Activated naive CD4-positive, alpha-beta T cell treated with anti-CD3 and anti-CD28 coated beads, Interleukin-2, amount 50 U/mL, for 16 hours (primary cell): ENCODE measurements at regions not wholly inside any gene's neighbourhood (a gene's known extent, or its start where the extent isn't known, plus 50 kb on each side); places are given as distances from the start of the nearest gene placed in this dataset.
"Not testable (repeated sequence)": the region's sequence is repeated elsewhere in the genome, so short reads cannot be mapped to it uniquely, and the experiment has no call there.

Experiments used
- DNase-seq: peaks from one replicate; pipeline ENCODE4 v3.0.0-alpha.2; 2020

- DNase-seq, result no peak
These were observed 220.0 kb upstream of the EGLN3 start for GRCh38 chr14:34170882-34171281.

GRCh38 chr14:34169561-34169960 is 218.7 kb upstream of the EGLN3 start:
- DNase-seq, result no peak

- DNase-seq, result no peak
These were observed 217.8 kb upstream of the EGLN3 start for GRCh38 chr14:34168656-34169055.

- DNase-seq, result no peak
These were observed 215.0 kb upstream of the EGLN3 start for GRCh38 chr14:34165847-34166350.

- no peak for DNase-seq
These were observed 213.4 kb upstream of the EGLN3 start for GRCh38 chr14:34164162-34164864.

GRCh38 chr14:34161351-34162082 is 210.6 kb upstream of the EGLN3 start:
- no peak for DNase-seq

GRCh38 chr14:34160619-34161018 is 209.7 kb upstream of the EGLN3 start:
- no peak for DNase-seq

GRCh38 chr14:34157651-34158050 is 206.8 kb upstream of the EGLN3 start:
- no peak for DNase-seq

- DNase-seq, result no peak
These were observed 196.6 kb upstream of the EGLN3 start for GRCh38 chr14:34147461-34147860.

GRCh38 chr14:34140127-34140526 is 189.3 kb upstream of the EGLN3 start:
- DNase-seq, result not testable (repeated sequence)

- DNase-seq, result not testable (repeated sequence)
These were observed 188.6 kb upstream of the EGLN3 start for GRCh38 chr14:34139160-34140121.

GRCh38 chr14:34138175-34138574 is 187.3 kb upstream of the EGLN3 start:
- DNase-seq, result no peak

- no peak for DNase-seq
These were observed 186.3 kb upstream of the EGLN3 start for GRCh38 chr14:34137001-34137745.

- DNase-seq, result no peak
These were observed 184.6 kb upstream of the EGLN3 start for GRCh38 chr14:34135492-34135891.

GRCh38 chr14:34134484-34134883 is 183.6 kb upstream of the EGLN3 start:
- no peak for DNase-seq

- DNase-seq, result no peak
These were observed 179.2 kb upstream of the EGLN3 start for GRCh38 chr14:34129927-34130552.

- DNase-seq, result no peak
These were observed 177.8 kb upstream of the EGLN3 start for GRCh38 chr14:34128665-34129064.

GRCh38 chr14:34126586-34126985 is 175.7 kb upstream of the EGLN3 start:
- no peak for DNase-seq

GRCh38 chr14:34124585-34124984 is 173.7 kb upstream of the EGLN3 start:
- no peak for DNase-seq

- DNase-seq, result no peak
These were observed 171.8 kb upstream of the EGLN3 start for GRCh38 chr14:34122650-34123049.

- no peak for DNase-seq
These were observed 171.2 kb upstream of the EGLN3 start for GRCh38 chr14:34122081-34122480.
